Natural killer cell (primary cell): ENCODE measurements at regions not wholly inside any gene's neighbourhood (a gene's known extent, or its start where the extent isn't known, plus 50 kb on each side); places are given as distances from the start of the nearest gene placed in this dataset.
"Not testable (repeated sequence)": the region's sequence is repeated elsewhere in the genome, so short reads cannot be mapped to it uniquely, and the experiment has no call there.

Experiments
- ATAC-seq, 3 donors: fragments of 150-1000 bp in 2 of 3; fragments of 200-7000 bp in 1 of 3; cut with Tn5 transposase; 1 replicate in 1 of 3; 2 replicates in 2 of 3; pipeline ENCODE4 v1.10.0; 2021; ENCODE audit warnings: mild to moderate bottlenecking in 2 of 3, moderate library complexity in 2 of 3
- DNase-seq, 2 donors: peaks; one replicate each; pipeline versions ENCODE4 v3.0.0 to v3.0.0-alpha.2; 2013 to 2021; ENCODE audit warnings: mixed read lengths in 1 of 2
- H3K27ac ChIP-seq: one replicate; pipeline ENCODE4 v1.5.1; 2013; ENCODE audit warnings: mild to moderate bottlenecking, low read length
- H3K27me3 ChIP-seq: one replicate; pipeline ENCODE4 v1.6.1; 2013; ENCODE audit warnings: low read length; ENCODE audit not compliant: control insufficient read depth, insufficient read depth
- H3K36me3 ChIP-seq: one replicate; pipeline ENCODE4 v1.6.1; 2013; ENCODE audit warnings: low read length; ENCODE audit not compliant: control insufficient read depth, insufficient read depth
- H3K4me1 ChIP-seq: one replicate; pipeline ENCODE4 v1.6.1; 2013; ENCODE audit warnings: low read length; ENCODE audit not compliant: control insufficient read depth, insufficient read depth
- H3K4me3 ChIP-seq: one replicate; pipeline ENCODE4 v1.5.1; 2013; ENCODE audit warnings: low read length
- H3K9me3 ChIP-seq: one replicate; pipeline ENCODE4 v1.6.1; 2013; ENCODE audit warnings: low read length; ENCODE audit not compliant: control insufficient read depth, insufficient read depth
- H3K27ac Mint-ChIP-seq, 2 donors: one replicate each; pipeline ENCODE4 v1.8.0; 2022; ENCODE audit warnings: mild to moderate bottlenecking in 2 of 2, mixed read lengths in 2 of 2, moderate library complexity in 1 of 2
- H3K27me3 Mint-ChIP-seq, 2 donors: one replicate each; pipeline ENCODE4 v1.8.0; 2022; ENCODE audit warnings: low read depth in 2 of 2, mixed read lengths in 2 of 2
- H3K36me3 Mint-ChIP-seq: one replicate; pipeline ENCODE4 v1.8.0; 2022; ENCODE audit warnings: mixed read lengths
- H3K4me1 Mint-ChIP-seq, 2 donors: one replicate each; pipeline ENCODE4 v1.8.0; 2022; ENCODE audit warnings: mixed read lengths in 2 of 2
- H3K4me3 Mint-ChIP-seq: one replicate; pipeline ENCODE4 v1.8.0; 2022; ENCODE audit warnings: mild to moderate bottlenecking, moderate library complexity, mixed read lengths
- H3K9me3 Mint-ChIP-seq, 2 donors: one replicate each; pipeline ENCODE4 v1.8.0; 2022; ENCODE audit warnings: mixed read lengths in 2 of 2
- WGBS: methylation state at CpG from one replicate; pipeline ENCODE4 v1.1.7; 2013; ENCODE audit warnings: missing lambda C conversion rate; ENCODE audit not compliant: insufficient coverage; 5-methylcytosine and 5-hydroxymethylcytosine counted together
- intact Hi-C: fragments of 100-400 bp; cut with micrococcal nuclease; formaldehyde crosslinking; loops from one replicate; pipeline ENCODE4 v1.14.2; 2022
- TF ChIP-seq, protein P1 (sequence below): fragments of 200-600 bp; IDR thresholded peaks from one replicate; pipeline ENCODE4 v1.8.0; 2022; ENCODE audit warnings: antibody characterized with exemption

GRCh38 chr3:87949879-87950208, 109.0 kb downstream of the CGGBP1 start:
- no peaks in the 10 kb centered on the region for H3K4me1 Mint-ChIP-seq
- Histone ChIP-seq H3K27ac (no peak overlapping the region), H3K4me3 (no peak overlapping the region), H3K4me1 (no peaks in the 10 kb centered on the region), H3K9me3 (peaks cover 3% of the 10 kb centered on the region), H3K27me3 (no peaks in the 10 kb centered on the region), H3K36me3 (no peaks in the 10 kb centered on the region)
- no peak overlapping the region for H3K4me3 Mint-ChIP-seq
- H3K27me3 Mint-ChIP-seq = peaks cover 0 to 2% of the 10 kb centered on the region in 2 donors
- DNase-seq (no peak), ATAC-seq (no peak)
- intact Hi-C loops = no loop called here
- TF ChIP-seq, protein P1, sequence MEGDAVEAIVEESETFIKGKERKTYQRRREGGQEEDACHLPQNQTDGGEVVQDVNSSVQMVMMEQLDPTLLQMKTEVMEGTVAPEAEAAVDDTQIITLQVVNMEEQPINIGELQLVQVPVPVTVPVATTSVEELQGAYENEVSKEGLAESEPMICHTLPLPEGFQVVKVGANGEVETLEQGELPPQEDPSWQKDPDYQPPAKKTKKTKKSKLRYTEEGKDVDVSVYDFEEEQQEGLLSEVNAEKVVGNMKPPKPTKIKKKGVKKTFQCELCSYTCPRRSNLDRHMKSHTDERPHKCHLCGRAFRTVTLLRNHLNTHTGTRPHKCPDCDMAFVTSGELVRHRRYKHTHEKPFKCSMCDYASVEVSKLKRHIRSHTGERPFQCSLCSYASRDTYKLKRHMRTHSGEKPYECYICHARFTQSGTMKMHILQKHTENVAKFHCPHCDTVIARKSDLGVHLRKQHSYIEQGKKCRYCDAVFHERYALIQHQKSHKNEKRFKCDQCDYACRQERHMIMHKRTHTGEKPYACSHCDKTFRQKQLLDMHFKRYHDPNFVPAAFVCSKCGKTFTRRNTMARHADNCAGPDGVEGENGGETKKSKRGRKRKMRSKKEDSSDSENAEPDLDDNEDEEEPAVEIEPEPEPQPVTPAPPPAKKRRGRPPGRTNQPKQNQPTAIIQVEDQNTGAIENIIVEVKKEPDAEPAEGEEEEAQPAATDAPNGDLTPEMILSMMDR = no peak
- no peak overlapping the region for H3K27ac Mint-ChIP-seq
- 87% methylated on average over 1 of the region's 1 CpG for WGBS
- H3K9me3 Mint-ChIP-seq = peaks cover 3 to 4% of the 10 kb centered on the region in 2 donors
- no peaks in the 10 kb centered on the region for H3K36me3 Mint-ChIP-seq

- no peak overlapping the region for H3K27ac Mint-ChIP-seq
- no peaks in the 10 kb centered on the region for H3K4me1 Mint-ChIP-seq
- DNase-seq = no peak
- Histone ChIP-seq H3K4me3 (no peak overlapping the region), H3K4me1 (no peaks in the 10 kb centered on the region), H3K27me3 (no peaks in the 10 kb centered on the region), H3K9me3 (peaks cover 3% of the 10 kb centered on the region), H3K27ac (no peak overlapping the region), H3K36me3 (no peaks in the 10 kb centered on the region)
- no peak for ATAC-seq
- no peak overlapping the region for H3K4me3 Mint-ChIP-seq
- peaks cover 0 to 2% of the 10 kb centered on the region in 2 donors for H3K27me3 Mint-ChIP-seq
- intact Hi-C loops = no loop called here
- 63% methylated on average over 4 of the region's 4 CpGs for WGBS
- H3K9me3 Mint-ChIP-seq = peaks cover 3 to 4% of the 10 kb centered on the region in 2 donors
- H3K36me3 Mint-ChIP-seq = no peaks in the 10 kb centered on the region
- TF ChIP-seq, protein P1 = no peak
Observed at GRCh38 chr3:87949189-87949878, 109.5 kb downstream of the CGGBP1 start.

DNA sequence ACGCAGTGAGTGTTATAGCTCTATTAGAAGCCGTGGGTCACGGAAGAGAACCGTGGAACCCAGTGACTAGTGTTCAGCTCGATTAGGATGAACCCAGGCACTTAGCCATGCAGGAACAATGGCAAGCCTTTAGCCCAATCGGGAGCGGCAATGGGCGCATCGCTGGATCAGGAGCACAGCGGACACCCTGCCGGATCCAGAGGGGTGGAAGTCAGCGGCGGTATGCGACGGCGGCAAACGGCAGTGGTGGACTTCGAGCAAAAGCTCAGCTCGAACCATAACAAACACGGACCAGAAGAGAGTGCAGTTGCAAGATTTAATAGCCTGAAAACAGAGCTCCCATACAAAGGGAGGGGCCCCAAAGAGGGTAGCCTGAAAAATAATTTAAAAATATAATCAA, 112.8 kb downstream of the CGGBP1 start:
- H3K27me3 ChIP-seq, H3K27ac ChIP-seq, H3K36me3 ChIP-seq, H3K36me3 Mint-ChIP-seq, H3K27me3 Mint-ChIP-seq, H3K9me3 ChIP-seq, H3K27ac Mint-ChIP-seq, intact Hi-C loops, H3K4me1 Mint-ChIP-seq, ATAC-seq, H3K4me3 Mint-ChIP-seq, H3K9me3 Mint-ChIP-seq, H3K4me1 ChIP-seq, DNase-seq, H3K4me3 ChIP-seq: not testable (repeated sequence)
- WGBS = 95% methylated on average over 19 of the region's 20 CpGs

DNA sequence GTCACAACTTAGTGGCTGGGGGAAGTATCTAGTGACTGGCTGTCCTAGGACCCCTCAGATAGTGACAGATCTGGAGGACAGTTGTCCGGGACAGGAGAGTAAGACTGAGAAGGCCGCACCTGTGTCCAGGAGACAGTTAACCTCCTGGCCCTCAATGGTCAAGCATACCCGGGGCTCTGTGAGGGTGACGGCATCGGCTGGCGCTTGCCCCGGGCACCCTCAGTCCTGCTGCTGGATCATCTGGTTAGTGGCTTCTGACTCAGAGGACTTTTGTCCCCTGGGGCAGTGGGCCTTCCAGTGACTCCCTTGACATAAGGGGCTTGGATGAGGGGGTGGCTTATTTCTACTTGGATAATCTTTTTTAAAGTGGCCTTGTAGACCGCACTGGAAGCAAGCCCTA, 116.5 kb downstream of the CGGBP1 start:
- H3K4me3 ChIP-seq, ATAC-seq, H3K27me3 Mint-ChIP-seq, H3K27me3 ChIP-seq, H3K36me3 Mint-ChIP-seq, H3K36me3 ChIP-seq, intact Hi-C loops, H3K27ac ChIP-seq, H3K27ac Mint-ChIP-seq, H3K4me3 Mint-ChIP-seq, H3K4me1 Mint-ChIP-seq, H3K9me3 ChIP-seq, H3K4me1 ChIP-seq, DNase-seq: not testable (repeated sequence)
- WGBS = 94% methylated on average over 8 of the region's 8 CpGs
- H3K9me3 Mint-ChIP-seq = peaks cover 7 to 13% of the 10 kb centered on the region in 2 donors
